ENCODE measurements at regions not wholly inside any gene's neighbourhood (a gene's known extent, or its start where the extent isn't known, plus 50 kb on each side); places are given as distances from the start of the nearest gene placed in this dataset.
"Not testable (repeated sequence)": the region's sequence is repeated elsewhere in the genome, so short reads cannot be mapped to it uniquely, and the experiment has no call there.

GRCh38 chr7:150054242-150054641, 180.5 kb downstream of the ATP6V0E2 start:
- TF ChIP-seq CTCF (IDR thresholded peaks at IDR 0.05; ENCODE audit: control extremely low read depth in 1 of 3, insufficient read depth in 1 of 3, low read depth in 1 of 3, low read length in 3 of 3); POLR2AphosphoS5 (IDR thresholded peaks at IDR 0.05; ENCODE audit: low read depth, low read length); NANOG (IDR thresholded peaks at IDR 0.05; ENCODE audit: insufficient read depth, low read depth, low read length, poor library complexity, severe bottlenecking); SIX5 (IDR thresholded peaks at IDR 0.05; ENCODE audit: low read depth, low read length); EZH2 (IDR thresholded peaks at IDR 0.05; ENCODE audit: low read depth, low read length, severe bottlenecking); CBX5 (IDR thresholded peaks at IDR 0.05; ENCODE audit: low read depth, low read length); ATF2 (IDR thresholded peaks at IDR 0.05; ENCODE audit: low read length); BACH1 (IDR thresholded peaks at IDR 0.05; ENCODE audit: low read length): not testable (repeated sequence)
